Putamen (tissue), 1 donor: ENCODE measurements at regions not wholly inside any gene's neighbourhood (a gene's known extent, or its start where the extent isn't known, plus 50 kb on each side); places are given as distances from the start of the nearest gene placed in this dataset.
"Not testable (repeated sequence)": the region's sequence is repeated elsewhere in the genome, so short reads cannot be mapped to it uniquely, and the experiment has no call there.

Experiments
- DNase-seq: peaks from one replicate; pipeline ENCODE4 v3.0.0-alpha.2; 2016; ENCODE audit warnings: low spot score

DNA sequence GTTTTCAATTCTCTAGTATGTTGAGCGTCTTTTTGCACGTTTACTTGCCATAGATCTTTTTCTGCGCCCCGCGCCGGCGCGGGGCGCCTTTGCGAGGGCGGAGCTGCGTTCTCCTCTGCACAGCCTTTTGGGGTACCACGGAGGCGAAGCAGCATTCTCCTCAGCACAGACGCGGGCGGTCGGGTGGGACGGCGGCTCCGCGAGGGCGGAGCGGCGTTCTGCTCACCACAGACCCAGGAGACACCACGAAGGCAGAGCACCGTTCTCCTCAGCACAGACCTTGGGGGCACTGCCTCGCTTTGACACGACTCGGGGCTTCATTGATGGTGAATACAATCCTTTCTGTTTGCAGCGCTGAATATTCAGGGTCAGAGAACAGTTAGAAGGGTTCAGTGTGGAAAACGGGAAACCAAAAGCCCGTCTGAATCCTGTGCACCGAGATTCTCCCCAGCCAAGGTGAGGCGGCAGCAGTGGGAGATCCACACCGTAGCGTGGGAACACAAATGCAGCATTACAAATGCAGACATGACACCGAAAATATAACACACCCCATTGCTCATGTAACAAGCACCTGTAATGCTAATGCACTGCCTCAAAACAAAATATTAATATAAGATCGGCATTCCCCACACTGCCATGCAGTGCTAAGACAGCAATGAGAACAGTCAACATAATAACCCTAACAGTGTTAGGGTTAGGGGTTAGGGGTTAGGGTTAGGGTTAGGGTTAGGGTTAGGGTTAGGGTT is 190.7 kb upstream of the VIPR2 start:
- DNase-seq, result not testable (repeated sequence)

DNA sequence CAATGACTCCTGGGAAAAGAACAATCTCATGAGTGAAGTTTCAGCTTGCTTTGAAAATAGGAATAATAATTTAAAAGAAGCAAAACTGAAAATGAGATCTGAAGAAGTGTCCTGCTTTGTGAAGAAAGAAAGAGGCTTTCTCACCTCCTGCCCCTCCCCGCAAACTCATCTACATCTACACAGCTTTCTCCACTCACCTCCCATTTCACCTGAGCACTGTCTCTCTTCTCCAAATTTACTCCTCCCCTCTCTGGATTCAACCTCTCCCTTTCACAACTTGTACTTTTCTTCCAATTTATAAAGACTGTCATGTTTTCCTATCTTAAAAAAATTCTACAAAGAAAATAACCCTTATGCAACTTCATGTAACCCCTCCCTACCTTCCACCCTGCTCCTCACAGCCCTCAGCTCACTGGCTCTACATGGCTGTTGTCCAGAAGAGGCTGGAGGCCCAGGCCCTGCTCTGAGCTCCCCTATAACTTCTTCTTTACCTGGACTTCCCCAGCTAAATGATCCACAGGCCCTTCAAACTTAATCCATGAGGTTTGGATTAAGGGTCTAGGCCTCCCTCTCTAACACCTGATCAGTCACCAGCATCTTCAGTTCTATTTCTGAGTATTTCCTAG is 188.3 kb upstream of the VIPR2 start:
- DNase-seq, result not testable (repeated sequence)

DNA sequence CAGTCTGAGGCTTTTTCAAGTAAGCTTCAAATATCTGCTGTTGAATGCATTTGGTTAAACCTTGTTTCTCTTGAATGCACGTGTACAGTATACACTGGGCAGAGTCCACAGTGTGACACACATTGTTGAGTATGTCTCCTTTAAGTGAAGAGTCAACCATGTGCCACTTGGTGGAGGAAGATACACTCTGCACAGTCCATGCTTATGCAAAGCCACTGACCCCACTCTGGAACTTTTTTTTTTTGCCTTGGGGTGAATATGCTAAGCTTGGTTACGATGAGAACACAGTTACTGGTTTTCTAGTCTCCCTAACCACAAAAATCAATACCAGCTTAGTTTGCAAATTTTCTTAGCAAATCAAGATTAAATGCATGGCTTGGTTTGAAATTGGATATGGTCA is 186.8 kb upstream of the VIPR2 start:
- DNase-seq, result no peak

DNA sequence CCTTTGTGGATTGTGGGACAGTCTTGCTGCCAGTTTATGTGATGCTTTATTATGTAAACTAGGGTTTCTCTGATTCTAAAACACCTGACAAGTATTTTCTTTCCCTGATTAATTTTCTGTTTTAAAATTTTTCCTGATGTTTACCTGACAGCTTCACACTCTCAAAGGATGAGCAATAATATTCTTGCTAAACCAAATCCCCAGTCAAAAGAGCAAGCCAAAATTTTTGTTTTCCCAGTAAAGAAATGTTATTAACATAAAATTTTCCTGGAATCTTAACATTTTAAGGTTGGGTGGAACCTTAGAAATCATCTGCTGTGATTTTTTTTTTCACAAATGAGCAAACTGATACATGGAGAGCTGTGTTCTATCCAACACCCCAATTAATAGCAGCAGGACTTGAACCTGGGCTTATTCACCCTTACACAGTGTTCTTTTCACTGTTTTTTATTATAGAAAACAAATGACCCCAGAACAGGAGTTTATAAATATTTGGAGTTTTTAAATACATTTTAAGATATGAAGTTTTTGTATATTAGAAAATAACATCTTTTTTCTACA is 185.2 kb upstream of the VIPR2 start:
- DNase-seq, result no peak

DNA sequence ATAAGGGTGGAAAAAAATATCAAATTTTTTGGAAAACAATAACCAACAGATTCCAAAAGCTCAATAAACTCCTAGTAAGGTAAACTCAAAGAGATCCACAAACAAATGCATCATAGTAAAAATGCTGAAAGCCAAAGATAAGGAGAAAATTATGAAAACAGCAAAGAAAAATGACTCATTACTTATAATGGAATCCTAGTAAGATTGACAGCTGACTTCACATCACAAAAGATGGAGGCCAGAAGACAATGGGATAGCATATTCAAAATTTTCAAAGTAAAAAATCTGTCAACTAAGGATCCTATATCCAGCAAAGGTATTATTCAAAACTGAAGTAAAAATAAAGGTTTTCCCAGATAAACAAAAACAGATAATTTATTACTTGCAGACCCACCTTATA is 183.4 kb upstream of the VIPR2 start:
- DNase-seq, result no peak

DNA sequence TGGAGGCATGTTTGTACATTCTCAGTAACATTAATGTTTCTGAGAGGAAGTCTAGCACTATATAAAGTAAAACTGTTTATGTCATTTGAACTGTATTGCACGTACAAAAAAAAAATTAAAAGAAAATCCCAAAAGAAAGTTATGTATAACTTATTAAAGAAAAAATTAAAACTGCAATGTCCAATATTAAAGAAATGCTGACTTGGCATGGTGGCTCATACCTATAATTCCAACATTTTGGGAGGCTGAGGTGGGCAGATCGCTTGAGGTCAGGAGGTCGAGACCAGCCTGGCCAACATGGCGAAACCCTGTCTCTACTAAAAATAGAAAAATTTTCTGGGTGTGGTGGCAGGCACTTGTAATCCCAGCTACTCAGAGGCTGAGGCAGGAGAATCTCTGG is 178.7 kb upstream of the VIPR2 start:
- DNase-seq, result no peak

DNA sequence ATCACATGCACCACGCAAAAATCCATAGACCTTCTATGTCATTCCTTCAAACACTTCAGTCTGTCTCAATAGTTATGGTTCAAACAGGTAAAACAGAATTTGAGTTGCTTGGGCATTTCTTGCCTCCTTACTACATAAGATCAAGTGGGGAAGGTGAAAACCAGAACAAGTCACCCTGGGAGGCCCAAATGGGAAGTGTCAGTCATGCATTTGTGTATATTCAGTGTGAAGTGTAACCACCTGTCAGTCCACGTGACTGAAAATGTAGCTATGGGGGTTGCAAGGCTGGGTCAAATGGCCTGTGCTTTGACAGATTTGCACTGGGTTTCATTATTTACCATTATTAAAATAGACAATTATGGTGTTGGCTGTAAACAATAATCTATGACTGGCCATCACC is 176.6 kb upstream of the VIPR2 start:
- DNase-seq, result no peak

DNA sequence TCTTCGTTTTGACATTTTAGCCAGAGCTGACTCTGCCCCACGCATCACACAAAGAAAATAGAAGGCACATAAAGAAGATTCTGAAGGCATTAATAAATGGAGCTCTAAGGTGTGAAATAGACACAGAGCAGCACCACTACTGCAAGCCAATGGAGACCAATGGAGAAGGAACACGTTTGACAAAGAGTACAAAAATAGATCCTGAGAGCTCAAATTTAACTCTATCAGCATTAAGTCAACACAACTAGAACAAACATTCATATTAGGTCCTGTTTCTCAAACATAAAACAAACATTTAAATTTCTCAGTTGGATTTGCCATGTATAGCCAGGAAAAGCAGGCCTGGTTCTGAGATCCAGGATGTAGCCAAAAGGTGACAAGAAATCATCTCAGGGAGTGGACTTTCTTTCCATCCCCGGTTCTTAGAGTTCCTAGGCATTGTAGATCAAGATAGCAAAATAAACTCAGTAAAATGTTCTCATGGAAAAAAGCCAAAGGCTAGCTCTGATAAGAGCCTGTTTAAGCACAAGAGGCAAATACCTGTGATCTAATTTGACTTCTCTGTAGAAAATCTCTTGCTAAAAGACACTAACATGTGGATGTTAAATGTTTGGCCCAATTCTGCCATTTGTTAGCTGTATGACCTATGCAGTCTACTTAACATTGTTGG is 174.2 kb upstream of the VIPR2 start:
- no peak for DNase-seq

DNA sequence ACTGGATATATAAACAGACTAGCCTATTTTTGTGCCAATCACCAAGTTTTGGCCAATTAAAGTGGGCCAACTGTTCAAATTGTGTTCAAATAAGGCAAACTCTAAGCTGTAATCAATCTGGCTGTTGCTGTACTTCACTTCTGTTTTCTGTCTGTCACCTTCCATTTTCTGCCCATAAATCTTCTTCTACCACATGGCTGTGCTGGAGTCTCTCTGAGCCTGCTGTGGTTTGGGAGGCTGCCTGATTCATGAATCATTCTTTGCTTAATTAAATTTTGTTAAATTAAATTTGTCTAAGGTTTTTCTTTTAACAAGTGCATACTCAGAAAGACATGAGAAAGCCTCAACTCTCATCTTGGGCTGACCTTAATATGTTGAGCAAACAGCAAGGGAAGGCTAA is 172.6 kb upstream of the VIPR2 start:
- no peak for DNase-seq

DNA sequence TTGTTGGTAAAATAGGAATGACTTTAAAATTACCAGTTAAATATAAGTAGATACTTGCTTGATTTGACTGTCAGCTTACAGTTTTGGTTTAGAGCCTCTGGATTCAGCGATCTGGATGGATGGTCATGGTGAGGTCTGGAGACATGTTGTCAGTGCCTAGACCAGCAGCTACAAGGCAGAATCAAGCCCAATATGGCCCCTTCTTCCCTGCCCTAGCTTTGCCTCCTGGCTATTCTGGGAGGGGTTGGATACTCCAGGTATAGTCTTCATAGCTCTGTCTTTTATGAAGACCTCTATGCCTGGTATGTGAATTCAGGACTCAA is 166.5 kb upstream of the VIPR2 start:
- no peak for DNase-seq

DNA sequence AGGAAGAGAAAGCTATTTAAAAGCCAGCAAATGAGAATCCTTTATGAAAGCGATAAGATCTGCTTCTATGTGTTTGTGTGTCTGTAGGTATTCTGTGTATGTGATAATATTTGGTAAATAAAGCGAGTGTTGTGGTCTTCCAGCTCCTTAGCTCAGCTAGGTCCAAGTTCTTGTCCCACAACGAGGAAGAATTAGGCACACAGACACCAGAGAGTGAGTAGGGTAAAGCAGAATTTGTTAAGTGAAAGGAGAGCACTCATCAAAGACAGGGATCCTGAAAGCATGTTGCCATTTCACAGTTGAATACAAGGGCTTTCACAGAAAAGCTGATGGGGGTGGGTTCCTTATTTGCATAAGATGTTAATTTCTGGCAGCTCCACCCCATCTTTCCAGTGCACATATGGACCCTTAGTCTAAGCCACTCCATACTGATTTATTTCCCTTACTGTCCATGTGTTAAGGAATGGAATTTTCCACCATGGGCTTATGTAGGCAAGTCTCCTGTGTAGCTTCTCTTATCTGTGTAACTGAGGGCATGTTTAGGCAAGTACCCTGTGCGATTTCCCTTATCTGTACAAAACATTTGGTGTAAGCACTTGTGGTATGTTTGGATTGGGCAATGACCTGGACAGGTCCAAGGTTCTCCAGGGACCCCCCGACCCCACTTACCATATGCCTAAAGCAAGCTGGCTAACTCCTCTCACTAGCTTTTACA is 165.9 kb upstream of the VIPR2 start:
- no peak for DNase-seq

DNA sequence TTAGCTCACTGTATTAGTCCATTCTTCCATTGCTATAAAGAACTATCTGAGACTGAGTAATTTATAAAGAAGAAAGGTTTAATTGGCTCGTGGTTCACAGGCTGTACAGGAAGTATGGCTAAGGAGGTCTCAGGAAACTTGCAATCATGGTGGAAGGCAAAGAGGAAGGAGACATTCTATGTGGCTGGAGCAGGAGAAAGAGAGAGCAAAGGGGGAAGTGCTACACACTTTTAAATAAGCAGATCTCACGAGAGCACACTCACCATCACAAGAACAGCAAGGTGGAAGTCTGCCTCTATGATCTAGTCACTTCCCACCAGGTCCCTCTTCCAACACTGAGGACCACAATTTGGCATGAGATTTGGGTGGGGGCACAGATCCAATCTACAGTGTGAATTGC is 164.5 kb upstream of the VIPR2 start:
- DNase-seq, result not testable (repeated sequence)

DNA sequence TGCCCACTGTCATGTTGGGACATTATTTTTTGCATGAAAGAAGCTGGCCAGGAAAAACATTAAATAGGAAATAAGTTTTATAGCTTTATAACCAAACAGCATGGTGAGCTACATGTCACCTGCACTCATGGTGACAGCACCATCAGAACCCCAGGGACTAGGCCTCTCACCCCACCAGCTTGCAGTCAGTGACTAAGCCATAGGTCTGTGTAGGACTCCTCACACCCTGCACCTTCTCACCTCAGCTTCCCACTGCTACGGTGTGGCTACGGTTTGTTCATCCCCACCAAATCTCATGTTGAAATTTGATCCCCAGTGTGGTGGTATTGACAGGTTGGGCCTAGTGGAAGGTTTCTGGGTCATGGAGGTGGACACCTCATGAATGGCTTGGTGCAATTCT is 161.3 kb upstream of the VIPR2 start:
- no peak for DNase-seq

DNA sequence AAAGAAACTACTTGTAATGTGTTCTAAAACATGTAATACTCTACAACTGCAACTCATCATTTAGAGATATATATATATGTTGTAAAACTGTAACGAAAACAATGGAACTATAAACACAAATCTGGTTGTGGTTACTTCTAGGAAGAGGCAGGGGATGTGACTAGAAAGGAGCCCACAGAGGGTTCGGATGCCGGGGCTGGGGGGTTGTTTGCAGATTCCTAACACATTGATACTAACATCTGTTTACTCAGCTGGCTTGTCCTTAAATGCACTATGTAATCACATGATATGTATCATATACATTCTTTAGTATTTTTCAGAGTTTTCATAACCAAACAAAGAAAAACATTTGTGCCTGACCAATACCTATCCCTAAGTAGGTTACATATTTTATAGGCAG is 160.5 kb upstream of the VIPR2 start:
- DNase-seq, result not testable (repeated sequence)

DNA sequence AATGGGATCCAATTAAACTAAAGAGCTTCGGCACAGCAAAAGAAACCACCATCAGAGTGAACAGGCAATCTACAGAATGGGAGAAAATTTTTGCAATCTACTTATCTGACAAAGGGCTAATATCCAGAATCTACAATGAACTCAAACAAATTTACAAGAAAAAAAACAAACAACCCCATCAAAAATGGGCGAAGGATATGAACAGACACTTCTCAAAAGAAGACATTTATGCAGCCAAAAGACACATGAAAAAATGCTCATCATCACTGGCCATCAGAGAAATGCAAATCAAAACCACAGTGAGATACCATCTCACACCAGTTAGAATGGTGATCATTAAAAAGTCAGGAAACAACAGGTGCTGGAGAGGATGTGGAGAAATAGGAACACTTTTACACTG is 158.8 kb upstream of the VIPR2 start:
- DNase-seq, result not testable (repeated sequence)

DNA sequence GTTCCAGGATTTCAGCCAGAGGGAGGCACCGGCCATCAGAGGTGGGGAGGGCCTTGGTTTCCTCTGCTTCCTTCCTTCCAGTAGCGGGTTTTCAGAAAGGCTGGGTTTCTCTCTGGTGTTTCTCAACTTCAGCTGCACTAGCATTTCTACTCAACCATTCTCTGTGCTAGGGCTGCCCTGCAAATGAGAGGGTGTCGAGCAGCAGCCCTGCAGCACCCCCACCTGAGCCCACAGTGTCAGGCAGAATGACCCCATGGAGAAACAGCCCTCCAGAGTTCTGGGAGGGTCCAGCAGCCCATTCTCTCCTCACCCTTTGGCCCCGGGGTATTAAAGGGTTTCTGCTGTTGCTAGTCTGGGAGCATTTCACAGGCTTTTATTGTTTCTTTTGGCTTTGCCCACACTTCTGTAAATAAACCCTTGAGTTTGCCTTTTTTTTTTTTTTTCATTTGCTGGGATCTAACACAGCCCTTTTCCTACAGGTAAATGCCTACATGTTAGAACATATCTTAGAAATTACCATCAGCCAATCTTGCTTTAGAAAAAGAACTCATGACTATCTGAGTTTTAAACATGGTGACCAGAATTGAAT is 151.5 kb upstream of the VIPR2 start:
- no peak for DNase-seq

DNA sequence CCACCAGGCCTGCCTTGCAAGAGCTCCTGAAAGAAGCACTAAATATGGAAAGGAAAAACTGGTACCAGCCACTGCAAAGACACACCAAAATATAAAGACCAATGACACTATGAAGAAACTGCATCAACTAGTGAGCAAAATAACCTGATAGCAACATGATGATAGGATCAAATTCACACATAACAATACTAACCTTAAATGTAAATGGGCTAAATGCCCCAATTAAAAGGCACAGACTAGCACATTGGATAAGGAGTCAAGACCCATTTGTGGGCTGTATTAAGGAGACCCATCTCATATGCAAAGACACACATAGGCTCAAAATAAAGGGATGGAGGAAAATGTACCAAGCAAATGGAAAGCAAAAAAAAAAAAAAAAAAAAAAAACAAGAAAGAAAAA is 141.8 kb upstream of the VIPR2 start:
- not testable (repeated sequence) for DNase-seq

DNA sequence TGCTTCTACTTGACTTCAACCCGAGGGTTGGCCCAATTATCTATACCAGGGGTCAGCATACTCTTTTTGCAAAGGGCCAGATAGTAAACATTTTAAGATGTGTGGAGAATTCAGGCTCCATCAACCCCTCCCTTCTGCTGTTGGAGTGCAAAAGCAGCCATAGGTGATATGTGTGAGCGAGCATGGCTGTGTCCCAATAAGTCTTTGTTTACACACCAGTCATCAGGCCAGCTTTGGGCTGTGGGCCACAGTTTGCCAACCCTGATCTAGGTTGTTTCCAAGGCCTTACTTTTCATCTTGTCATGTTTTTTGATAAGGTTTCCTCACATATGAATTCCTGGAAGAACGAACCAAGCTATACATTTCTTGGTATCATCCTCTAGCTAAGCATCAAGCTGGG is 136.9 kb upstream of the VIPR2 start:
- no peak for DNase-seq

DNA sequence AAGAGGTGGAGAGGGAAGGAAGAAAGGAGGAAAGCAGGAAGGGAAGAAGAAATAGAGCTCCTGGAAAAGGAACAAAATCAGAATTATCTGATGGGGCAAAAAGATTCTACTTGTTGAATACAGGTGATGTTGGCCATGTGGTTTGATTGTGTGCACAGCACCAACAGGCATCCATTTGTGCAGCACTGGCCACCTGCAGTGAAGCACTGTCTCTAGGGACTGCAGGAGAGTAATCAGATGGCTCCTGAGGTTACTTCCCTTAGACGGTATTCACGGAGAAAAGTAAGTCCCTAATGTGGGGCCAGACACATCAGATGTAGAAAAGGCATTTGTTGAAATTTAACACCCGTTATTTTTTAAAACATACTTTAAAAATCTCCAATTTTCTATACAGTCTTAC is 135.3 kb upstream of the VIPR2 start:
- DNase-seq, result no peak

DNA sequence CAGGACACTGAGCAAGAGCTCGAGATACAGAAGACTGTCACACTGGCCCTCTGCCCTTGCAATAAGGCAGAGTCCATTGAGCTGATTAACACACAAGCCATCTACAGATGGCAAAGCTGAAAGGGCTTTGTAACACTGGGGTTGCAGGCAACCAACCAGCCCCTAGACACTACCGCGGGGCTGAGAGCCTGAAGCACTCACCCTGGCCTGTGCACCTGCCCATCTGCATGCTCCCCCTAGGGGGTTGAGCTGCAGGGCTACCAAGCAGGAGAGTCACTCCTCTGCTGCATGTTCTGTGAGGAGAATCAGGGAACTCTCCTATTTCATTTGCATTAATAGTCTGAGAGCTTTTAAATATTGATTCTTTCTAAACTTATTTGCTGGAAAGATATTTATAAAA is 128.1 kb upstream of the VIPR2 start:
- DNase-seq, result no peak

DNA sequence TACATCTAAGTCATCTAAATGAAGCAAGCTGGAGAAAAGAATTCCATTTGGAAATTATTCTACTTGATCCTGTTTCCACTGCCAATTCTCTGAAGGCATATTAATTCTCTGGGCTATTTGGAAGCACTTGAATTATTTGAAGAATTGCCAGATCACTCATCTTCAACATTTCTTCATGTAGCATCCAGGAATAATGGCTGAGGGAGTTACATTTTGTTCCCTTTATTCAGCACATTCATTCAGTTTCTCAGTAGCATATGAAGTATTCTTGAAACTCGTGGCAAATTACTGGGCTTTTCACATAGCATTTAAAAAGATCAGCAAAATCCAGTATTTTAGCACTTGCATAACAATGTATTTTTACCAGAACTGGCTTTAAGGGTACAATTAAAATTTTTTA is 127.1 kb upstream of the VIPR2 start:
- DNase-seq, result no peak

DNA sequence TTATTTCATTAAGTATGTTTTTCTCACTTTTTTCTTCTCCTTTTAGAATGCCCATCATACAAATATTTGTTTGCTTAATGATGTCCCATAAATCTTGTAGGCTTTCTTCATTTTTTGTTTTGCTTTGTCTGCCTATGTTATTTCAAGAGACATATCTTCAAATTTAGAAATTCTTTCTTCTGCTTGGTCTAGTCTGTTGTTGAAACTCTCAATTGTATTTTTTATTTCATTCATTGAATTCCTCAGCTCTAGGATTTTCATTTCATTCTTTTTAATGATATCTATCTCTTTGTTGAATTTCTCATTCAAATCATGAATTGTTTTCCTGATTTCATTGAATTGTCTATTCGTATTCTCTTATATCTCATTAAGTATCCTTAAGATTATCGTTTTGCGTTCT is 125.1 kb upstream of the VIPR2 start:
- no peak for DNase-seq
